ENCODE measurements at regions not wholly inside any gene's neighbourhood (a gene's known extent, or its start where the extent isn't known, plus 50 kb on each side); places are given as distances from the start of the nearest gene placed in this dataset.

- H3K4me3 ChIP-seq (replicated peaks; ENCODE audit: low read depth, low read length): no peak overlapping the region
- DNase-seq (ENCODE audit: extremely low read depth, low read depth): no peak
- no peak for TF ChIP-seq CTCF (IDR thresholded peaks at IDR 0.05; ENCODE audit: low read depth, low read length, missing control alignments)
Measured at GRCh38 chr17:69913216-69913615, 161.8 kb upstream of the KCNJ16 start.

GRCh38 chr17:69913616-69914015 is 161.4 kb upstream of the KCNJ16 start:
- DNase-seq (ENCODE audit: extremely low read depth, low read depth): no peak
- no peak overlapping the region for H3K4me3 ChIP-seq (replicated peaks; ENCODE audit: low read depth, low read length)
- TF ChIP-seq CTCF (IDR thresholded peaks at IDR 0.05; ENCODE audit: low read depth, low read length, missing control alignments): no peak

- no peak for DNase-seq (ENCODE audit: extremely low read depth, low read depth)
Measured at GRCh38 chr17:69914520-69914919, 160.5 kb upstream of the KCNJ16 start.

GRCh38 chr17:69916761-69917160 is 158.3 kb upstream of the KCNJ16 start:
- TF ChIP-seq CTCF (IDR thresholded peaks at IDR 0.05; ENCODE audit: low read depth, low read length, missing control alignments): no peak
- no peak overlapping the region for H3K4me3 ChIP-seq (replicated peaks; ENCODE audit: low read depth, low read length)
- DNase-seq (ENCODE audit: extremely low read depth, low read depth): no peak

More at GRCh38 chr17:69914520-69914919, 160.5 kb upstream of the KCNJ16 start:
- no peak for TF ChIP-seq CTCF (IDR thresholded peaks at IDR 0.05; ENCODE audit: low read depth, low read length, missing control alignments)
- H3K4me3 ChIP-seq (replicated peaks; ENCODE audit: low read depth, low read length): no peak overlapping the region

GRCh38 chr17:69918164-69918563 is 156.9 kb upstream of the KCNJ16 start:
- TF ChIP-seq CTCF (IDR thresholded peaks at IDR 0.05; ENCODE audit: low read depth, low read length, missing control alignments): no peak
- H3K4me3 ChIP-seq (replicated peaks; ENCODE audit: low read depth, low read length): no peak overlapping the region
- DNase-seq (ENCODE audit: extremely low read depth, low read depth): no peak

GRCh38 chr17:69919789-69920188 is 155.2 kb upstream of the KCNJ16 start:
- H3K4me3 ChIP-seq (replicated peaks; ENCODE audit: low read depth, low read length): no peak overlapping the region
- no peak for DNase-seq (ENCODE audit: extremely low read depth, low read depth)
- TF ChIP-seq CTCF (IDR thresholded peaks at IDR 0.05; ENCODE audit: low read depth, low read length, missing control alignments): no peak

GRCh38 chr17:69921046-69921445 is 154.0 kb upstream of the KCNJ16 start:
- DNase-seq (ENCODE audit: extremely low read depth, low read depth): no peak
- no peak overlapping the region for H3K4me3 ChIP-seq (replicated peaks; ENCODE audit: low read depth, low read length)
- TF ChIP-seq CTCF (IDR thresholded peaks at IDR 0.05; ENCODE audit: low read depth, low read length, missing control alignments): no peak

Data from HFF-Myc (cell line).